AG04450 (cell line): ENCODE measurements at regions not wholly inside any gene's neighbourhood (a gene's known extent, or its start where the extent isn't known, plus 50 kb on each side); places are given as distances from the start of the nearest gene placed in this dataset.

Source experiments
- CTCF ChIA-PET: fragments of 300-600, 350-600 bp; formaldehyde crosslinking; extraction: SDS; loops from one replicate; lab custom pipeline; 2022; ENCODE audit warnings: antibody characterized with exemption, inconsistent platforms; lab: Charles Lee
- POLR2A ChIA-PET: fragments of 350-600 bp; formaldehyde crosslinking; extraction: SDS; loops from one replicate; lab custom pipeline; 2021; ENCODE audit warnings: antibody characterized with exemption, inconsistent platforms; lab: Yijun Ruan, JAX
- DNase-seq: peaks from one replicate; pipeline ENCODE4 v3.0.0-alpha.2; 2011; ENCODE audit warnings: low read depth, low spot score
- H3K27ac ChIP-seq: one replicate; pipeline ENCODE4 v1.5.1; 2012; ENCODE audit warnings: low read depth, low read length, control low read depth
- H3K27me3 ChIP-seq: one replicate; pipeline ENCODE4 v1.6.0; 2012; ENCODE audit warnings: low read length; ENCODE audit not compliant: control insufficient read depth, insufficient read depth
- H3K4me3 ChIP-seq: 2 replicates; pipeline ENCODE4 v1.5.1; 2011; ENCODE audit warnings: mild to moderate bottlenecking, low read depth, low read length, control low read depth
- H3K9me3 ChIP-seq: 2 replicates; pipeline ENCODE4 v1.5.1; 2012; ENCODE audit warnings: low read length; ENCODE audit not compliant: control insufficient read depth, insufficient read depth
- TF ChIP-seq, protein P1 (sequence below): IDR thresholded peaks from 2 replicates; pipeline ENCODE4 v1.5.1; 2011; ENCODE audit warnings: low read depth, low read length, control low read depth, inconsistent platforms

- H3K9me3 ChIP-seq, result peaks cover 8% of the 10 kb centered on the region; the same call in 1 of the 2 replicates
- no peak overlapping the region for H3K27ac ChIP-seq
- no peaks in the 10 kb centered on the region for H3K27me3 ChIP-seq
- no peak overlapping the region for H3K4me3 ChIP-seq
- TF ChIP-seq, protein P1, sequence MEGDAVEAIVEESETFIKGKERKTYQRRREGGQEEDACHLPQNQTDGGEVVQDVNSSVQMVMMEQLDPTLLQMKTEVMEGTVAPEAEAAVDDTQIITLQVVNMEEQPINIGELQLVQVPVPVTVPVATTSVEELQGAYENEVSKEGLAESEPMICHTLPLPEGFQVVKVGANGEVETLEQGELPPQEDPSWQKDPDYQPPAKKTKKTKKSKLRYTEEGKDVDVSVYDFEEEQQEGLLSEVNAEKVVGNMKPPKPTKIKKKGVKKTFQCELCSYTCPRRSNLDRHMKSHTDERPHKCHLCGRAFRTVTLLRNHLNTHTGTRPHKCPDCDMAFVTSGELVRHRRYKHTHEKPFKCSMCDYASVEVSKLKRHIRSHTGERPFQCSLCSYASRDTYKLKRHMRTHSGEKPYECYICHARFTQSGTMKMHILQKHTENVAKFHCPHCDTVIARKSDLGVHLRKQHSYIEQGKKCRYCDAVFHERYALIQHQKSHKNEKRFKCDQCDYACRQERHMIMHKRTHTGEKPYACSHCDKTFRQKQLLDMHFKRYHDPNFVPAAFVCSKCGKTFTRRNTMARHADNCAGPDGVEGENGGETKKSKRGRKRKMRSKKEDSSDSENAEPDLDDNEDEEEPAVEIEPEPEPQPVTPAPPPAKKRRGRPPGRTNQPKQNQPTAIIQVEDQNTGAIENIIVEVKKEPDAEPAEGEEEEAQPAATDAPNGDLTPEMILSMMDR, result no peak
- CTCF ChIA-PET, result no interaction called here
- POLR2A ChIA-PET, result no interaction called here
- no peak for DNase-seq
Measured at GRCh38 chr3:104825116-104825515, 541.6 kb upstream of the ALCAM start.

- ChIA-PET CTCF (no interaction called here), POLR2A (no interaction called here)
- TF ChIP-seq, protein P1, result no peak
- Histone ChIP-seq H3K9me3 (no peaks in the 10 kb centered on the region), H3K4me3 (no peak overlapping the region), H3K27me3 (no peaks in the 10 kb centered on the region), H3K27ac (no peak overlapping the region)
- no peak for DNase-seq
Measured at GRCh38 chr3:104831071-104831470, 535.6 kb upstream of the ALCAM start.

DNA sequence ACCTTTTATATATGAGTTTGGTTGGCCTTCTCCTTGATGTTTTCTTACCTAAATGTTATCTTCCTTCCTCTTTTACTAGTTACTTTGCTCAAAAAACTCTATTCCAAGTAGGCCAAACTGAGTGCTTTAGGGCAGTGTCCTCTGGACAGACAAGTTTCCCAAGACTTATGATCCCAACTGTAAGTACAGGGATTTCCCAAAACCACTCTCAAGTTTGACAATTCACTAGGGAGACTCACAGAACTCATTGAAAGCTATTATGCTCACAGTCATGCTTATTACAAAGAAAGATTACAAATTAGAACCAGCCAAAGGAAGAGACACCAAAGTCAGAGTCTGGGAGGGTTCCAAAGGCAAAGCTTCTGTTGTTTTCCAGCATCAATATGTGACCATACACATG, 534.2 kb upstream of the ALCAM start:
- TF ChIP-seq, protein P1, result no peak
- ChIA-PET CTCF (no interaction called here), POLR2A (no interaction called here)
- Histone ChIP-seq H3K4me3 (no peak overlapping the region), H3K27me3 (no peaks in the 10 kb centered on the region), H3K9me3 (no peaks in the 10 kb centered on the region), H3K27ac (no peak overlapping the region)
- no peak for DNase-seq

DNA sequence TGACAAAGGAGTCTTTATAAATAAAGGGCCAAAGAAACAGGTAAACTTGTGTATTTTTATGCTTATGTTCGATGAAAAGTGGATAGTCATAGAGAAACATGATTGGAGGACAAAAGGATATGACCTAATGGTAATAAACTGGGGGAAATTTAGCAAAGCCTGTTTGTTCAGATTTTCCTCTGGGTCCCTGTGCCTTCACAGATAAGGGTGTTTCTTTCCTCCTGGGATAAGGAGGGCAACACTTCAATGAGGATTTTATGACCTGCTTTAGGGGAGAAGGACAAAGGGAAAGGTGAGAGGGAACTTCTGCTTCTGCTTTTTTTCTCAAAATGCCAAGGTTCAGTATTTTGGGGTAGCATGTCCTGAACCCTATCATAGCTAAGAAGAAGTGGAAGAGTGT, 531.3 kb upstream of the ALCAM start:
- no peak overlapping the region for H3K27ac ChIP-seq
- TF ChIP-seq, protein P1, result no peak
- DNase-seq, result no peak
- H3K9me3 ChIP-seq, result no peaks in the 10 kb centered on the region
- no peak overlapping the region for H3K4me3 ChIP-seq
- CTCF ChIA-PET, result no interaction called here
- H3K27me3 ChIP-seq, result no peaks in the 10 kb centered on the region
- POLR2A ChIA-PET, result no interaction called here

DNA sequence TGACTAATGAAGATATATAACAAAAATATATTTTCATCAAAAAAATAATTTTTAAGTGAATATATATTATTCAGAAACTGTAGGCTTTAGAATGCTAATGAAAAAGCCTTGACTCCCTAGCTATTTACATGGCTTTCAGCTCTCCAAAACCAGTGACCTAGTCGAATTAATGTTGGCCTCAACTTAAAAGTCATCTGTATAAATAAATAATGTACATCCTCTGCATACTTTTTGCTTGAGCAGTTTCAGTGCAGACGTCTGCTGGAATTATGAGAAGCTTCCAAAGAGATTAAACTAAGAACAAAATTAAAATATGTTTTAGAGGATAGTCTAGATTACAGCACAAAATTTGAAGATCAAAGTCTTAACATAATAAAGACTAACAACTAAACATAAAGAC, 520.4 kb upstream of the ALCAM start:
- Histone ChIP-seq H3K9me3 (peaks cover 13% of the 10 kb centered on the region), H3K27me3 (no peaks in the 10 kb centered on the region), H3K27ac (no peak overlapping the region), H3K4me3 (no peak overlapping the region)
- POLR2A ChIA-PET, result interaction anchor here (0.9 kb wide), 1 partner anchor 63 kb away, joined by 3 read pairs; no protein-coding TSS in a partner anchor
- CTCF ChIA-PET, result no interaction called here
- TF ChIP-seq, protein P1, result no peak
- DNase-seq, result peak; percentile 67
